ENCODE measurements at regions not wholly inside any gene's neighbourhood (a gene's known extent, or its start where the extent isn't known, plus 50 kb on each side); places are given as distances from the start of the nearest gene placed in this dataset.
A peak's percentile ranks its signal among the peaks of the same experiment; 100 is the strongest.

DNA sequence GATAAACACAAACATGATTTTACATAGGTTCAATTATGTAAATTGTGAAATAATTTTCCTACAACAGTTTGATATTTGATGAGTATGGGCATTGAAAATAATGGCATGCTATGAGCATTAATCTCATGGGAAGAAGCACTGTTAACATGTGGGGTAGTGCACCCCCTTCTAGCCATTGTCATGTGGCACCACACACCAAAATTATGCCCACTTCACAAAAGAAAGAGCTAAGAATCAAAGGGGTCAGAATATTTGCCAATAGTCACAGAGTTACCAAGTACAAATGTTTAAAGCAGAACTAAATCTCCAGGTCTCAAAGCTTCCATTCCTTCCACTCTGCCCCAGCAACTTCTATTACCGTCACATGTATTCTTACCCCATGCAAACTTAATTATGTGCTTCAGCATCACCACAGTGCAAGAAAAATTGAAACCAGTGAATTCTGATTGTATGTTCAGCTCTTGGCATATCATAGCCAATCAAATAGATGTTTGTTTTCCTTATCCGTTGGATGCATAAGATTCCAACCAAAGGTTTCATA is 1273.8 kb downstream of the FAM181B start:
- H2AFZ ChIP-seq (ENCODE audit: low read length): no peak overlapping the region
- H3K9me3 ChIP-seq (ENCODE audit: low read length): no peaks in the 10 kb centered on the region
- no peak overlapping the region for H3K27ac ChIP-seq (ENCODE audit: low read depth, low read length, poor library complexity, severe bottlenecking)
- H3K4me2 ChIP-seq (ENCODE audit: low read length): no peak overlapping the region
- H3K79me2 ChIP-seq (ENCODE audit: insufficient read depth, low read length): no peaks in the 10 kb centered on the region
- no peak overlapping the region for H3K9ac ChIP-seq (ENCODE audit: low read length)
- no peaks in the 10 kb centered on the region for H3K36me3 ChIP-seq (ENCODE audit: insufficient read depth, low read length)
- TF ChIP-seq, protein P1, sequence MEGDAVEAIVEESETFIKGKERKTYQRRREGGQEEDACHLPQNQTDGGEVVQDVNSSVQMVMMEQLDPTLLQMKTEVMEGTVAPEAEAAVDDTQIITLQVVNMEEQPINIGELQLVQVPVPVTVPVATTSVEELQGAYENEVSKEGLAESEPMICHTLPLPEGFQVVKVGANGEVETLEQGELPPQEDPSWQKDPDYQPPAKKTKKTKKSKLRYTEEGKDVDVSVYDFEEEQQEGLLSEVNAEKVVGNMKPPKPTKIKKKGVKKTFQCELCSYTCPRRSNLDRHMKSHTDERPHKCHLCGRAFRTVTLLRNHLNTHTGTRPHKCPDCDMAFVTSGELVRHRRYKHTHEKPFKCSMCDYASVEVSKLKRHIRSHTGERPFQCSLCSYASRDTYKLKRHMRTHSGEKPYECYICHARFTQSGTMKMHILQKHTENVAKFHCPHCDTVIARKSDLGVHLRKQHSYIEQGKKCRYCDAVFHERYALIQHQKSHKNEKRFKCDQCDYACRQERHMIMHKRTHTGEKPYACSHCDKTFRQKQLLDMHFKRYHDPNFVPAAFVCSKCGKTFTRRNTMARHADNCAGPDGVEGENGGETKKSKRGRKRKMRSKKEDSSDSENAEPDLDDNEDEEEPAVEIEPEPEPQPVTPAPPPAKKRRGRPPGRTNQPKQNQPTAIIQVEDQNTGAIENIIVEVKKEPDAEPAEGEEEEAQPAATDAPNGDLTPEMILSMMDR (IDR thresholded peaks at IDR 0.05; ENCODE audit: low read length): no peak
- no peak for TF ChIP-seq EZH2 (IDR thresholded peaks at IDR 0.05; ENCODE audit: borderline replicate concordance, low read length)
- no peaks in the 10 kb centered on the region for H3F3A ChIP-seq (ENCODE audit: insufficient read depth, low read length)
- H3K4me1 ChIP-seq (ENCODE audit: insufficient read depth, low read length, severe bottlenecking): no peaks in the 10 kb centered on the region
- no peaks in the 10 kb centered on the region for H4K20me1 ChIP-seq (ENCODE audit: insufficient read depth, low read length)
- no peak overlapping the region for H3K4me3 ChIP-seq (ENCODE audit: low read depth, low read length, poor library complexity, severe bottlenecking)
- no peaks in the 10 kb centered on the region for H3K9me2 ChIP-seq (ENCODE audit: low read depth, low read length)
- no peaks in the 10 kb centered on the region for H3K27me3 ChIP-seq (ENCODE audit: insufficient read depth, low read length)

DNA sequence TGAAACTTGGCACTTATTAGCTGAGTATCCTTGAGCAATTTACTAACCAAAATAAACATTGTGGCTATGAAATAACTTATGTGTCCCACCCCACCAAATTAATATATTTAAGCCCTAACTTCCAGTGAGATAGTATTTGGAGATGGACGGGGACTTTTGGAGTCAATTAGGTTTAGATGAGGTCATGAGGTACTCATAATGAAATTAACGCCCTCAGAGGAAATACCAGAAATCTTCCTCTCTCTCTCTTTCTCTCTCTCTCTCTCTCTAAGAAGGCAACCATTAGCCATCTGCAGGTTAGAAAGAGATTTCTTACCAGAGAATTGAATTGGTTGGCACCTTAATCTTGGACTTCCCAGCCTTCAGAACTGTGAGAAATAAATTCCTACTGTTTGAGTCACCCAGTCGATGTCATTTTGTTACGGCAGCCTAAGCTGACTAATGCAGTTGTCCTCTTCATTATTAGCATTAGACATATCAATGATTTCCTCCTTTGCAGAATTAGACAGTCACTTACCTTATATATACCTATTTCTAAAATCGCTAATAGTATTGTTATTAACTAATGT is 1284.0 kb downstream of the FAM181B start:
- H3K79me2 ChIP-seq (ENCODE audit: insufficient read depth, low read length): no peaks in the 10 kb centered on the region
- no peaks in the 10 kb centered on the region for H3K4me1 ChIP-seq (ENCODE audit: insufficient read depth, low read length, severe bottlenecking)
- H3K27me3 ChIP-seq (ENCODE audit: insufficient read depth, low read length): no peaks in the 10 kb centered on the region
- H3K36me3 ChIP-seq (ENCODE audit: insufficient read depth, low read length): no peaks in the 10 kb centered on the region
- H3K9me3 ChIP-seq (ENCODE audit: low read length): no peaks in the 10 kb centered on the region
- H3K4me2 ChIP-seq (ENCODE audit: low read length): no peak overlapping the region
- H3K27ac ChIP-seq (ENCODE audit: low read depth, low read length, poor library complexity, severe bottlenecking): no peak overlapping the region
- H2AFZ ChIP-seq (ENCODE audit: low read length): no peak overlapping the region
- TF ChIP-seq, protein P1 (IDR thresholded peaks at IDR 0.05; ENCODE audit: low read length): no peak
- TF ChIP-seq EZH2 (IDR thresholded peaks at IDR 0.05; ENCODE audit: borderline replicate concordance, low read length): no peak
- H3F3A ChIP-seq (ENCODE audit: insufficient read depth, low read length): no peaks in the 10 kb centered on the region
- H3K9me2 ChIP-seq (ENCODE audit: low read depth, low read length): no peaks in the 10 kb centered on the region
- no peak overlapping the region for H3K4me3 ChIP-seq (ENCODE audit: low read depth, low read length, poor library complexity, severe bottlenecking)
- H3K9ac ChIP-seq (ENCODE audit: low read length): no peak overlapping the region
- H4K20me1 ChIP-seq (ENCODE audit: insufficient read depth, low read length): no peaks in the 10 kb centered on the region

DNA sequence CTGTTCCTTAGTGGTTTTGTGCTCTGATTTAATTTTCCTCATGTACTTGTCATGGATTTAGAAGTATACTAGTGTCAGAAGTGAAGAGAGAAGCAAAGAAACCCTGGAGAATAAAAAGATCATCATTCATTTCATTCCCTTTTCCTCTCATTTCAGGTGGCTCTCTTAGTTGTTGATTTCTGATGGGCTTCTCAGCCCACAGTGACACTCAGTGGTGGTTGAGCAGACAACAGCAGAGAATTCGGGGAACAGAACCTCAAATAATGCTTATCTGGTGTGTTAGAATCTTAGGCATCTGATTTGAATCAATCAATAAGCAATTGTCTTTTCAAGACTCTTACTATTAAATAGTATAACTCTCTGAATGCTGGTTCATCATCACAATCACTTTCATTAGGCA is 1289.4 kb downstream of the FAM181B start:
- Histone ChIP-seq H3K9me3 (ENCODE audit: low read length) (no peaks in the 10 kb centered on the region), H3K27me3 (ENCODE audit: insufficient read depth, low read length) (no peaks in the 10 kb centered on the region), H3K9me2 (ENCODE audit: low read depth, low read length) (no peaks in the 10 kb centered on the region), H4K20me1 (ENCODE audit: insufficient read depth, low read length) (no peaks in the 10 kb centered on the region), H3K9ac (ENCODE audit: low read length) (no peak overlapping the region), H3K4me2 (ENCODE audit: low read length) (no peak overlapping the region), H3K27ac (ENCODE audit: low read depth, low read length, poor library complexity, severe bottlenecking) (no peak overlapping the region), H3K4me1 (ENCODE audit: insufficient read depth, low read length, severe bottlenecking) (no peaks in the 10 kb centered on the region), H3K79me2 (ENCODE audit: insufficient read depth, low read length) (no peaks in the 10 kb centered on the region), H3K36me3 (ENCODE audit: insufficient read depth, low read length) (no peaks in the 10 kb centered on the region), H3F3A (ENCODE audit: insufficient read depth, low read length) (no peaks in the 10 kb centered on the region), H2AFZ (ENCODE audit: low read length) (no peak overlapping the region), H3K4me3 (ENCODE audit: low read depth, low read length, poor library complexity, severe bottlenecking) (no peak overlapping the region)
- no peak for TF ChIP-seq EZH2 (IDR thresholded peaks at IDR 0.05; ENCODE audit: borderline replicate concordance, low read length)
- TF ChIP-seq, protein P1 (IDR thresholded peaks at IDR 0.05; ENCODE audit: low read length): peak; percentile 23; the same call in 1 of the 2 replicates

Data from OCI-LY1 (cell line).